NOMO-1 (cell line): ENCODE measurements at regions not wholly inside any gene's neighbourhood (a gene's known extent, or its start where the extent isn't known, plus 50 kb on each side); places are given as distances from the start of the nearest gene placed in this dataset.
"Not testable (repeated sequence)": the region's sequence is repeated elsewhere in the genome, so short reads cannot be mapped to it uniquely, and the experiment has no call there.

Experiments
- DNase-seq, 2 experiments: peaks; one replicate each; lab custom pipeline; 2025; ENCODE audit not compliant: unreplicated experiment in 2 of 2; lab: John Stamatoyannopoulos, UW

- DNase-seq: no peak
Measured at GRCh38 chr5:152118676-152119470, 194.2 kb upstream of the GLRA1 start.

GRCh38 chr5:152116934-152117333 lies 192.3 kb upstream of the GLRA1 start:
- DNase-seq: no peak

GRCh38 chr5:152113401-152113800 lies 188.8 kb upstream of the GLRA1 start:
- DNase-seq: no peak

- no peak for DNase-seq
Measured at GRCh38 chr5:152107220-152107619, 182.6 kb upstream of the GLRA1 start.

GRCh38 chr5:152106571-152106970 lies 181.9 kb upstream of the GLRA1 start:
- DNase-seq: no peak

- no peak for DNase-seq
Measured at GRCh38 chr5:152105085-152105484, 180.4 kb upstream of the GLRA1 start.

- DNase-seq: no peak
Measured at GRCh38 chr5:152104211-152104610, 179.6 kb upstream of the GLRA1 start.

GRCh38 chr5:152102908-152103307 lies 178.3 kb upstream of the GLRA1 start:
- not testable (repeated sequence) for DNase-seq

- no peak for DNase-seq
Measured at GRCh38 chr5:152102057-152102456, 177.4 kb upstream of the GLRA1 start.

GRCh38 chr5:152100462-152100861 lies 175.8 kb upstream of the GLRA1 start:
- DNase-seq: no peak

GRCh38 chr5:152097128-152097527 lies 172.5 kb upstream of the GLRA1 start:
- DNase-seq: no peak

- DNase-seq: no peak
Measured at GRCh38 chr5:152094716-152095115, 170.1 kb upstream of the GLRA1 start.

GRCh38 chr5:152094060-152094459 lies 169.4 kb upstream of the GLRA1 start:
- DNase-seq: no peak

GRCh38 chr5:152092580-152092979 lies 167.9 kb upstream of the GLRA1 start:
- no peak for DNase-seq

GRCh38 chr5:152089644-152090043 lies 165.0 kb upstream of the GLRA1 start:
- no peak for DNase-seq

GRCh38 chr5:152086668-152087067 lies 162.0 kb upstream of the GLRA1 start:
- no peak for DNase-seq

GRCh38 chr5:152084476-152084875 lies 159.8 kb upstream of the GLRA1 start:
- no peak for DNase-seq

- DNase-seq: no peak
Measured at GRCh38 chr5:152083231-152083630, 158.6 kb upstream of the GLRA1 start.

- no peak for DNase-seq
Measured at GRCh38 chr5:152072091-152072490, 147.4 kb upstream of the GLRA1 start.

- no peak for DNase-seq
Measured at GRCh38 chr5:152070591-152070990, 145.9 kb upstream of the GLRA1 start.

- DNase-seq: no peak
Measured at GRCh38 chr5:152066784-152067183, 142.1 kb upstream of the GLRA1 start.

- no peak for DNase-seq
Measured at GRCh38 chr5:152063004-152063403, 138.4 kb upstream of the GLRA1 start.

GRCh38 chr5:152061095-152061494 lies 136.4 kb upstream of the GLRA1 start:
- no peak for DNase-seq
